Right lobe of liver (tissue), 6 donors: ENCODE measurements at regions not wholly inside any gene's neighbourhood (a gene's known extent, or its start where the extent isn't known, plus 50 kb on each side); places are given as distances from the start of the nearest gene placed in this dataset.
A peak's percentile ranks its signal among the peaks of the same experiment; 100 is the strongest.
"Not testable (repeated sequence)": the region's sequence is repeated elsewhere in the genome, so short reads cannot be mapped to it uniquely, and the experiment has no call there.

Experiments
- ATAC-seq, 4 donors: fragments of 200-7000 bp; cut with Tn5 transposase; one replicate each; pipeline ENCODE4 v1.9.1; 2020; ENCODE audit warnings: mild to moderate bottlenecking in 4 of 4, moderate library complexity in 4 of 4
- DNase-seq, 3 donors: peaks; one replicate each; pipeline ENCODE4 v3.0.0-alpha.2; 2020
- H3K27ac ChIP-seq, 3 donors: fragments of 200-600 bp; one replicate each; pipeline ENCODE4 v1.8.0; 2022
- H3K27me3 ChIP-seq, 2 donors: fragments of 200-600 bp; one replicate each; pipeline ENCODE4 v1.8.0; 2022
- H3K36me3 ChIP-seq, 4 donors: fragments of 200-600 bp; sonication (generic) in 1 of 4; one replicate each; pipeline versions ENCODE4 v1.5.1 to v1.8.0; 2017 to 2022; ENCODE audit warnings: control low read depth in 1 of 4
- H3K4me1 ChIP-seq, 4 donors: fragments of 200-600 bp; sonication (generic) in 1 of 4; one replicate each; pipeline versions ENCODE4 v1.5.1 to v1.8.0; 2017 to 2022; ENCODE audit warnings: control low read depth in 1 of 4
- H3K4me3 ChIP-seq, 3 donors: fragments of 200-600 bp; one replicate each; pipeline ENCODE4 v1.8.0; 2022
- H3K9me3 ChIP-seq, 4 donors: fragments of 200-600 bp; sonication (generic) in 1 of 4; one replicate each; pipeline versions ENCODE4 v1.5.1 to v1.8.0; 2017 to 2022; ENCODE audit warnings: control low read depth in 1 of 4
- POLR2A ChIP-seq: fragments of 450-650 bp; IDR thresholded peaks from one replicate; pipeline ENCODE4 v1.6.1; 2017; ENCODE audit warnings: antibody characterized with exemption, mild to moderate bottlenecking
- WGBS: methylation state at CpG from one replicate; pipeline ENCODE4 v1.1.6; 2018; ENCODE audit warnings: low coverage, low lambda C conversion rate; ENCODE audit not compliant: insufficient coverage; ENCODE audit errors: missing lambda C conversion rate; 5-methylcytosine and 5-hydroxymethylcytosine counted together
- intact Hi-C, 2 donors: fragments of 100-400 bp; cut with DNase I; formaldehyde crosslinking; loops; one replicate each; pipeline versions ENCODE4 v1.11.2 to v1.14.1; 2022
- TF ChIP-seq, protein P1 (sequence below), 4 donors: fragments of 200-600 bp in 3 of 4; fragments of 450-650 bp in 1 of 4; IDR thresholded peaks; one replicate each; pipeline versions ENCODE4 v1.5.1 to v1.8.0; 2016 to 2022; ENCODE audit warnings: antibody characterized with exemption in 4 of 4, mild to moderate bottlenecking in 2 of 4
- donor health status: DM: no; HTN: yes; CAD: no.
- donor health status: DM: no; HTN: no; CAD: no.
- donor health status: DM: no; HTN: no; CAD: no.
- donor health status: DM: no; HTN: yes; CAD: no.
- donor health status: DM: no; HTN: yes; CAD: no.

DNA sequence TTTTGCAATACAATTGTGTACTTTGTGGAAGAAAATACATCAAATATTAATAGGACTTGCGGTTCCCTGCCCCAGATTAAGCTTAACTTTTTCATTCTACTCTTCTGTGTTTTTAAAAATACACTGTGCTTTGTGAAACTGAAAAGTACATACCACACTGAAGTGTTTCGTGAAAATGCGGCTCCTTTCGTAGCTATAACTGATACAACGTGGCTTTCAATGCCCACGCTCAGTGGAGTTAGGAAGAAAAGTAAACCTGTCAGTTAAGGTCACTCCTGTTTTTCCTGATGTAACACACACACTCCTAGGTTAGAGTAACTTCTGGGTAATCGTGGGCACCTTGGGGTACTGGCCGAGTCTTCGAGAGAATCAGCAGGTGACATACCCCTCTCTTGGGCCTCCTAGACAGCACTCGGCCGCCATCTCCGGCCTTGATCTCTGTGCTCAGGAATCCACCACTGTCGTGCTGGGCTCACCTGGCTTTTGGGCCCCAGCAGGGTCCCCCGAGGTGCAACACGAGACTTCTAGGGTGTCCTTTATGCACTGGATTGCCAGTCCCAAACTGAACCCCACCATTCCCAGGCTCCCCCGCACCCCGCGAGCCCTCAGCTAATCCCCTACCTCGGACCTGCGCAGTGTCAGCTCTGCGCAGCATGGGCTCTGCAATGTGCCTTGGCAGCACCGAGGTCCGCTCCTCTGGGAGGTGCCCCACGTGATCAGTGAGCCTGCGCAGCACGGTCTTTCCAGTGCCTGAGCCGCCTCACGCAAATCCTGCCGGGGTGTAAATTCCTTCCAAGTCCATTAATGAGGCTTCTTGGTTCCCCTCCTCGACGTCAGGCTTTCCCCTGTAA lies 162.6 kb upstream of the INTU start:
- Histone ChIP-seq H3K36me3 (no peaks in the 10 kb centered on the region), H3K9me3 (no peaks in the 10 kb centered on the region), H3K4me1 (no peaks in the 10 kb centered on the region), H3K27me3 (no peaks in the 10 kb centered on the region), H3K27ac (no peak overlapping the region), H3K4me3 (no peak overlapping the region)
- no peak for ATAC-seq
- WGBS, result 79% methylated on average over 9 of the region's 31 CpGs
- TF ChIP-seq POLR2A, result no peak
- intact Hi-C loops, result no loop called here
- DNase-seq, result peak in 2 of 3 donors; percentile 41 to 45

DNA sequence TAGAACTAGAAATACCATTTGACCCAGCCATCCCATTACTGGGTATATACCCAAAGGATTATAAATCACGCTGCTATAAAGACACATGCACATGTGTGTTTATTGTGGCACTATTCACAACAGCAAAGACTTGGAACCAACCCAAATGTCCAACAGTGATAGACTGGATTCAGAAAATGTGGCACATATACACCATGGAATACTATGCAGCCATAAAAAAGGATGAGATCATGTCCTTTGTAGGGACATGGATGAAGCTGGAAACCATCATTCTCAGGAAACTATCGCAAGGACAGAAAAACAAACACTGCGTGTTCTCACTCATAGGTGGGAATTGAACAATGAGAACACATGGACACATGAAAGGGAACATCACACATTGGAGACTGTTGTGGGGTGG lies 154.5 kb upstream of the INTU start:
- intact Hi-C loops, DNase-seq: not testable (repeated sequence)
- 73% methylated on average over 3 of the region's 3 CpGs for WGBS

DNA sequence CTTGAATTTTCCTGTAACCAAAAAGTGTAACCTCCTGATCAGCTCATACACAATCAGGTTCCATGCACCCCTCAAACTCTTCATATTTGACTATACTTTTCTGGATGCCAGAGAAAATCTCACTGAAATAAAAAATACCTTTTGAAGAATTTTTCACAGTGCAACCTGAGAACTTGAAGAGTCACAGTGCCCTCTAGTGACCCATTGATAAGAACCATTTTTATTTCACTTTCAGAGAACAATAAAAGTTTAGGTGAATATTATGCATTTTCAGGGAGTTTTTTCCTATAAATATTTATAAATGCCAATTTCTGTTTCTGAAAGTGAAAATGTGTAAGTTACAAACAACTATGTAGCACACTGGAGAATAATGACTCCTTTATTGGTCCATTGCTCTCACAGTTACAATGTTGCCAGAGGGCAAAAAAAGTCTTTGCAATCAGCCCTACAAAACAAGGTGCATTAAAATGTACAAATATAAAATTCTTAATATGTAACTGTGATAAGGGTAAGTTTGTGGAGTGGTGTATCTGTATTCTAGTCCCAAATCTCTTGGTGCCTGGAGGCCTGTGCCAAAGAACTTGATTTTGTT lies 153.6 kb upstream of the INTU start:
- intact Hi-C loops, result no loop called here
- H3K4me3 ChIP-seq, result no peak overlapping the region
- H3K36me3 ChIP-seq, result no peaks in the 10 kb centered on the region
- H3K27me3 ChIP-seq, result no peaks in the 10 kb centered on the region
- H3K27ac ChIP-seq, result no peak overlapping the region
- TF ChIP-seq, protein P1, sequence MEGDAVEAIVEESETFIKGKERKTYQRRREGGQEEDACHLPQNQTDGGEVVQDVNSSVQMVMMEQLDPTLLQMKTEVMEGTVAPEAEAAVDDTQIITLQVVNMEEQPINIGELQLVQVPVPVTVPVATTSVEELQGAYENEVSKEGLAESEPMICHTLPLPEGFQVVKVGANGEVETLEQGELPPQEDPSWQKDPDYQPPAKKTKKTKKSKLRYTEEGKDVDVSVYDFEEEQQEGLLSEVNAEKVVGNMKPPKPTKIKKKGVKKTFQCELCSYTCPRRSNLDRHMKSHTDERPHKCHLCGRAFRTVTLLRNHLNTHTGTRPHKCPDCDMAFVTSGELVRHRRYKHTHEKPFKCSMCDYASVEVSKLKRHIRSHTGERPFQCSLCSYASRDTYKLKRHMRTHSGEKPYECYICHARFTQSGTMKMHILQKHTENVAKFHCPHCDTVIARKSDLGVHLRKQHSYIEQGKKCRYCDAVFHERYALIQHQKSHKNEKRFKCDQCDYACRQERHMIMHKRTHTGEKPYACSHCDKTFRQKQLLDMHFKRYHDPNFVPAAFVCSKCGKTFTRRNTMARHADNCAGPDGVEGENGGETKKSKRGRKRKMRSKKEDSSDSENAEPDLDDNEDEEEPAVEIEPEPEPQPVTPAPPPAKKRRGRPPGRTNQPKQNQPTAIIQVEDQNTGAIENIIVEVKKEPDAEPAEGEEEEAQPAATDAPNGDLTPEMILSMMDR (IDR thresholded peaks at IDR 0.05), result peak; percentile 12 to 60 (median 56)
- no peak for TF ChIP-seq POLR2A
- H3K9me3 ChIP-seq, result no peaks in the 10 kb centered on the region
- ATAC-seq, result peak in 1 of 4 donors; percentile 42
- no peak for DNase-seq
- H3K4me1 ChIP-seq, result no peaks in the 10 kb centered on the region

More for the DNA sequence above, 154.5 kb upstream of the INTU start:
- not testable (repeated sequence) for H3K4me3 ChIP-seq, H3K4me1 ChIP-seq, ATAC-seq, H3K27ac ChIP-seq, H3K9me3 ChIP-seq, H3K27me3 ChIP-seq, H3K36me3 ChIP-seq

DNA sequence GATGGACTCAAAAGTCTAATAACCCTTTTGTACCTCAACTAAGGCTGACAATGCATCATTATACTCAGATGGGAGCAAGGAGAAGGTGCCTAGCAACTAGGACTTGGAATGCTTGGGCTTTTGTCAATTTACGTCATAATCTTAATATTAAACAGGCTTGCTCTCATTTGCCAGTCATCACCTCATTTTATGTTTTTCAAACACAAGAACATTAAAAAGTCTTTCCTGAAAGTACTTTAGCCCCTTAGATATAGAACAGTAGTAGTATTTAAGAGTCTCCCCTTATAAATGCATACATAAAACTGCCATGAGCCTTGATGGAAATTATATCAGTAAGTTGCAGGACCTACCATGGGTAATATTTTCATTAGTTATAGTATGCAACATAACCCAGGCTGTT lies 150.7 kb upstream of the INTU start:
- TF ChIP-seq POLR2A, result no peak
- TF ChIP-seq, protein P1 (IDR thresholded peaks at IDR 0.05), result no peak
- Histone ChIP-seq H3K27me3 (no peaks in the 10 kb centered on the region), H3K27ac (no peak overlapping the region), H3K9me3 (no peaks in the 10 kb centered on the region), H3K4me3 (no peak overlapping the region), H3K36me3 (no peaks in the 10 kb centered on the region), H3K4me1 (no peaks in the 10 kb centered on the region)
- DNase-seq, result no peak
- intact Hi-C loops, result no loop called here
- WGBS, result 67% methylated on average over 1 of the region's 1 CpG
- ATAC-seq, result no peak

DNA sequence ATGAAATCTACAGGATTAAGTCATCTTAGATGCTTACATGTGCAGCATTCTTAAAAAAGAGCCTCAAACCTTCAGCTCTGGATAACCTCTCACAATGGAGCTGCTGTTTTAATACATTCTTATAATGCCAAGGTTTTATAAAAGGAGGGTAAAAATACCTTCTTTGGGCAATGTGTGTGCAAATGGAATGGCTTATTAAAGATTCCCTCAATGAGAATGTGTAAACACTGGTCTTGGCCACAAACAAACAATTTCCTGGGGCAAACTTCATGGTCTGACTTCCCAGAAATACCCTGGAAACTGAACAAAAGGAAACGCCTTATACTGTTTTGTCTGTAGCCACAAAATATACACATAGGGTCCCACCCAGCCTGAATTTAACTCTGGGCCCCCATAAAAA lies 148.6 kb upstream of the INTU start:
- H3K4me1 ChIP-seq, result no peaks in the 10 kb centered on the region
- DNase-seq (no peak), ATAC-seq (no peak)
- H3K36me3 ChIP-seq, result no peaks in the 10 kb centered on the region
- intact Hi-C loops, result no loop called here
- no peaks in the 10 kb centered on the region for H3K27me3 ChIP-seq
- H3K27ac ChIP-seq, result no peak overlapping the region
- H3K9me3 ChIP-seq, result no peaks in the 10 kb centered on the region
- H3K4me3 ChIP-seq, result no peak overlapping the region
- no peak for TF ChIP-seq POLR2A
- TF ChIP-seq, protein P1 (IDR thresholded peaks at IDR 0.05), result no peak
- WGBS, result 15% methylated on average over 1 of the region's 1 CpG
